Kidney (tissue), 13 donors: ENCODE measurements at regions not wholly inside any gene's neighbourhood (a gene's known extent, or its start where the extent isn't known, plus 50 kb on each side); places are given as distances from the start of the nearest gene placed in this dataset.

Source experiments
- DNase-seq, 5 donors: peaks; one replicate each; pipeline ENCODE4 v3.0.0-alpha.2; 2013 to 2020
- FAIRE-seq: peaks from 2 replicates; lab custom pipeline; 2012; peaks lifted over from hg19 to GRCh38; lab: Jason Lieb, UNC
- H3K27ac ChIP-seq, 2 donors: one replicate each; pipeline ENCODE4 v1.7.0; 2013; ENCODE audit warnings: low read depth in 2 of 2, low read length in 2 of 2, inconsistent platforms in 1 of 2
- H3K27me3 ChIP-seq: one replicate; pipeline ENCODE4 v1.7.1; 2013; ENCODE audit warnings: low read length, inconsistent platforms; ENCODE audit not compliant: control insufficient read depth, insufficient read depth
- H3K36me3 ChIP-seq, 3 donors: one replicate each; pipeline versions ENCODE4 v1.7.0 to v1.7.1; 2013; ENCODE audit warnings: low read length in 3 of 3, control low read depth in 1 of 3, inconsistent platforms in 1 of 3; ENCODE audit not compliant: insufficient read depth in 3 of 3, control insufficient read depth in 2 of 3
- H3K4me1 ChIP-seq, 3 donors: one replicate each; pipeline versions ENCODE4 v1.7.0 to v1.7.1; 2013; ENCODE audit warnings: low read length in 3 of 3, inconsistent platforms in 1 of 3, low read depth in 1 of 3; ENCODE audit not compliant: control insufficient read depth in 2 of 3, insufficient read depth in 2 of 3
- H3K4me3 ChIP-seq, 3 donors: one replicate each; pipeline versions ENCODE4 v1.7.0 to v1.8.1; 2013; ENCODE audit warnings: low read length in 3 of 3, control low read depth in 1 of 3, inconsistent platforms in 1 of 3
- H3K9ac ChIP-seq, 3 donors: one replicate each; pipeline versions ENCODE4 v1.7.0 to v1.7.1; 2013; ENCODE audit warnings: low read length in 3 of 3, control low read depth in 1 of 3, inconsistent platforms in 1 of 3
- H3K9me3 ChIP-seq, 3 donors: one replicate each; pipeline versions ENCODE4 v1.7.0 to v1.7.1; 2013; ENCODE audit warnings: low read length in 3 of 3, control low read depth in 1 of 3, inconsistent platforms in 1 of 3; ENCODE audit not compliant: control insufficient read depth in 2 of 3, insufficient read depth in 1 of 3
- intact Hi-C: fragments of 100-400 bp; cut with DNase I; formaldehyde crosslinking; loops from one replicate; pipeline ENCODE4 v1.11.1; 2022
- TF ChIP-seq, protein P1 (sequence below): IDR thresholded peaks from 3 replicates; pipeline ENCODE4 v1.5.1; 2012; ENCODE audit warnings: mild to moderate bottlenecking, moderate library complexity, borderline replicate concordance; ENCODE audit not compliant: insufficient read depth; ENCODE audit errors: extremely low read depth
- donor health status: control.
- donor health status: control.
- donor health status: control.
- donor health status: control.
- donor health status: control.
- donor health status: DM: yes; HTN: yes; CAD: no.
- donor health status: Normal renal cell carcinoma (clear cell type).

DNA sequence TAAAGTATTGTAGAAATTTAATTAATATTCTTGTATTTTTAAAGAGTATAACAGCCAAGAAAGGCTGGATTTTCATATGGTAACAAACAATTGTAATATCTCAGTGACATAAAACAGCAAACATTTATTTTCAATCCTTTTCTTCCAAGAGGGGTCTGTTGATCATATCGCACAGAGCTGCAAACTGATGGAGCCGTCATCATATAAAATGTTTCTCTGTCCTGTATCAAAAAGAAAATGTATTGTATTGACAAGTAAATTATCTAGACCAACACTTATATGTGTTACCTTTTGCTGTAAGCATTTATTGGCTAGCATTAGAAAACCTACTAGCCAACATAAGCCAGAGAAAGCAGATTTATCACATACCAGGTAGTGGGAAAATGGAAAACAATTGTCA lies 2861.4 kb upstream of the PCDH20 start:
- no peak for FAIRE-seq
- no peaks in the 10 kb centered on the region for H3K36me3 ChIP-seq

DNA sequence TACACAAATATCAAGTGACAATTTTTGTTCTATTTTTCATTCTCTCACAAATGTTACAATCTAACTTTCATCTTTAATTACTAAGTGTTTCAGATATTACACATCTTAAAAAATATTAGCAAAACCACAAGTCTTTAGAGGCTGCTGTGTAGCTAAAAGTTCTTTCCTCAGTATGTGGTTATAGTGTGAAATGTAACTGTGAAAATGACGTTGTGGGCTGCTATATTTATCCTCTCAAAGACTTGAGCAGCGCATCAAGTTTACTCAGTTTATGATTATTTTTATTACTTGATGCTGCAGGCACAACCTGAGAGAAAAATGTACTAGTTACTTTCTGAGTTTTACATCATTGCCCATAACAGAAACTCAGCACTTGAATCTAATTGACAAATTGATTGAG lies 2860.6 kb upstream of the PCDH20 start:
- FAIRE-seq, result no peak
- TF ChIP-seq, protein P1, sequence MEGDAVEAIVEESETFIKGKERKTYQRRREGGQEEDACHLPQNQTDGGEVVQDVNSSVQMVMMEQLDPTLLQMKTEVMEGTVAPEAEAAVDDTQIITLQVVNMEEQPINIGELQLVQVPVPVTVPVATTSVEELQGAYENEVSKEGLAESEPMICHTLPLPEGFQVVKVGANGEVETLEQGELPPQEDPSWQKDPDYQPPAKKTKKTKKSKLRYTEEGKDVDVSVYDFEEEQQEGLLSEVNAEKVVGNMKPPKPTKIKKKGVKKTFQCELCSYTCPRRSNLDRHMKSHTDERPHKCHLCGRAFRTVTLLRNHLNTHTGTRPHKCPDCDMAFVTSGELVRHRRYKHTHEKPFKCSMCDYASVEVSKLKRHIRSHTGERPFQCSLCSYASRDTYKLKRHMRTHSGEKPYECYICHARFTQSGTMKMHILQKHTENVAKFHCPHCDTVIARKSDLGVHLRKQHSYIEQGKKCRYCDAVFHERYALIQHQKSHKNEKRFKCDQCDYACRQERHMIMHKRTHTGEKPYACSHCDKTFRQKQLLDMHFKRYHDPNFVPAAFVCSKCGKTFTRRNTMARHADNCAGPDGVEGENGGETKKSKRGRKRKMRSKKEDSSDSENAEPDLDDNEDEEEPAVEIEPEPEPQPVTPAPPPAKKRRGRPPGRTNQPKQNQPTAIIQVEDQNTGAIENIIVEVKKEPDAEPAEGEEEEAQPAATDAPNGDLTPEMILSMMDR, result no peak

More for the DNA sequence above, 2861.4 kb upstream of the PCDH20 start:
- Histone ChIP-seq H3K27me3 (no peaks in the 10 kb centered on the region), H3K4me3 (no peak overlapping the region), H3K9me3 (no peaks in the 10 kb centered on the region), H3K4me1 (no peaks in the 10 kb centered on the region), H3K27ac (no peak overlapping the region), H3K9ac (no peak overlapping the region)
- DNase-seq, result no peak
- intact Hi-C loops, result no loop called here
- TF ChIP-seq, protein P1, result no peak

GRCh38 chr13:64274481-64275217 lies 2859.0 kb upstream of the PCDH20 start:
- FAIRE-seq, result no peak
- H3K9me3 ChIP-seq, result no peaks in the 10 kb centered on the region
- H3K9ac ChIP-seq, result no peak overlapping the region
- no peak overlapping the region for H3K4me3 ChIP-seq
- TF ChIP-seq, protein P1, result no peak
- H3K27me3 ChIP-seq, result no peaks in the 10 kb centered on the region
- no peaks in the 10 kb centered on the region for H3K4me1 ChIP-seq
- no peak for DNase-seq
- intact Hi-C loops, result no loop called here
- H3K36me3 ChIP-seq, result no peaks in the 10 kb centered on the region
- H3K27ac ChIP-seq, result no peak overlapping the region

More for the DNA sequence above, 2860.6 kb upstream of the PCDH20 start:
- Histone ChIP-seq H3K4me3 (no peak overlapping the region), H3K27me3 (no peaks in the 10 kb centered on the region), H3K9me3 (no peaks in the 10 kb centered on the region), H3K36me3 (no peaks in the 10 kb centered on the region), H3K27ac (no peak overlapping the region), H3K4me1 (no peaks in the 10 kb centered on the region), H3K9ac (no peak overlapping the region)
- intact Hi-C loops, result no loop called here
- DNase-seq, result no peak
